ENCODE measurements at regions not wholly inside any gene's neighbourhood (a gene's known extent, or its start where the extent isn't known, plus 50 kb on each side); places are given as distances from the start of the nearest gene placed in this dataset.

GRCh38 chr3:3305841-3306240, 126.3 kb upstream of the CRBN start (continued):
- TF ChIP-seq CHD7 (IDR thresholded peaks at IDR 0.05; ENCODE audit: insufficient replicate concordance, low read length) (no peak), RNF2 (IDR thresholded peaks at IDR 0.05; ENCODE audit: borderline replicate concordance, low read depth, low read length, missing control alignments, poor library complexity, severe bottlenecking) (no peak), POU5F1 (IDR thresholded peaks at IDR 0.05; ENCODE audit: low read depth, low read length) (no peak), EGR1 (IDR thresholded peaks at IDR 0.05; ENCODE audit: borderline replicate concordance, low read depth, low read length) (no peak), CBX8 (IDR thresholded peaks at IDR 0.05; ENCODE audit: borderline replicate concordance, low read depth, low read length) (no peak), CBX5 (IDR thresholded peaks at IDR 0.05; ENCODE audit: low read depth, low read length) (no peak), NRF1 (IDR thresholded peaks at IDR 0.05; ENCODE audit: low read depth, low read length) (no peak), POLR2A (IDR thresholded peaks at IDR 0.05; ENCODE audit: control extremely low read depth in 1 of 2, low read depth in 2 of 2, low read length in 2 of 2) (no peak), BCL11A (IDR thresholded peaks at IDR 0.05; ENCODE audit: low read depth in 2 of 2, low read length in 2 of 2) (no peak), EZH2 (IDR thresholded peaks at IDR 0.05; ENCODE audit: low read depth, low read length, severe bottlenecking) (no peak)

Data from H1 (cell line).